K562 (cell line): ENCODE measurements at regions not wholly inside any gene's neighbourhood (a gene's known extent, or its start where the extent isn't known, plus 50 kb on each side); places are given as distances from the start of the nearest gene placed in this dataset.

Experiments
- DNMT1 ChIP-seq: fragments of 450-650 bp; IDR thresholded peaks from 2 replicates; pipeline ENCODE4 v1.6.1; 2016; ENCODE audit warnings: antibody characterized with exemption, mild to moderate bottlenecking
- E2F1 ChIP-seq: sonication (generic); formaldehyde crosslinking; IDR thresholded peaks from 2 replicates; pipeline ENCODE4 v1.8.1; 2023; ENCODE audit warnings: mild to moderate bottlenecking, missing genetic modification reagents, moderate library complexity
- E2F4 ChIP-seq: sonication (generic); formaldehyde crosslinking; IDR thresholded peaks from 2 replicates; pipeline ENCODE4 v1.8.0; 2022; ENCODE audit warnings: mild to moderate bottlenecking, low read depth, missing genetic modification reagents
- JUN ChIP-seq, 2 experiments: sonication (generic) in 1 of 2; formaldehyde crosslinking in 1 of 2; IDR thresholded peaks; 2 replicates each; pipeline versions ENCODE4 v1.6.1 to v1.8.0; 2012 to 2022; ENCODE audit warnings: borderline replicate concordance in 2 of 2, mild to moderate bottlenecking in 2 of 2, improper control_type of control experiment in 1 of 2, low read depth in 1 of 2, low read length in 1 of 2, missing genetic modification reagents in 1 of 2
- NFE2L1 ChIP-seq: fragments of 450-650 bp; IDR thresholded peaks from 2 replicates; pipeline ENCODE4 v1.6.1; 2016; ENCODE audit warnings: missing genetic modification characterization, low read depth, mild to moderate bottlenecking, missing compliant biosample characterization, moderate library complexity, borderline replicate concordance
- POLR2H ChIP-seq: IDR thresholded peaks from 2 replicates; pipeline ENCODE4 v1.6.1; 2016; ENCODE audit warnings: missing genetic modification characterization, low read depth, mild to moderate bottlenecking, control low read depth, missing compliant biosample characterization, moderate library complexity
- POLR3A ChIP-seq: IDR thresholded peaks from 2 replicates; pipeline ENCODE4 v1.6.1; 2011; ENCODE audit warnings: borderline replicate concordance, mild to moderate bottlenecking, moderate library complexity; ENCODE audit not compliant: insufficient read length, insufficient read depth; ENCODE audit errors: extremely low read depth
- RBM17 ChIP-seq: fragments of 200-400 bp; formaldehyde crosslinking; IDR thresholded peaks from 2 replicates; pipeline ENCODE4 v1.6.1; 2017; ENCODE audit warnings: low read depth, mild to moderate bottlenecking, low read length, borderline replicate concordance
- RHOXF2B ChIP-seq: fragments of 250-450 bp; sonication (Bioruptor Pico); conservative IDR thresholded peaks from 2 replicates; pipeline ENCODE4 v1.5.1; 2021
- SREBF2 ChIP-seq: sonication (generic); formaldehyde crosslinking; IDR thresholded peaks from 2 replicates; pipeline ENCODE4 v1.4.0; 2020; ENCODE audit warnings: mild to moderate bottlenecking, missing genetic modification reagents
- TBL1XR1 ChIP-seq, 2 experiments: IDR thresholded peaks; 2 replicates each; pipeline ENCODE4 v1.6.1; 2012; ENCODE audit warnings: improper control_type of control experiment in 2 of 2, low read length in 2 of 2, mild to moderate bottlenecking in 1 of 2
- ZBED1 ChIP-seq: IDR thresholded peaks from 2 replicates; pipeline ENCODE4 v1.6.1; 2014
- ZFP36 ChIP-seq: fragments of 150-350 bp; IDR thresholded peaks from 2 replicates; pipeline ENCODE4 v1.6.1; 2018; ENCODE audit warnings: low read length, low read depth; ENCODE audit not compliant: partially characterized antibody
- ZNF584 ChIP-seq: fragments of 200-800 bp; sonication (Bioruptor generic); IDR thresholded peaks from 2 replicates; pipeline ENCODE4 v1.6.1; 2016; ENCODE audit warnings: low read depth, mild to moderate bottlenecking, missing genetic modification characterization, missing compliant biosample characterization
- ZSCAN32 ChIP-seq: fragments of 450-650 bp; formaldehyde crosslinking; IDR thresholded peaks from 2 replicates; pipeline ENCODE4 v1.4.0; 2020; ENCODE audit warnings: mild to moderate bottlenecking, moderate library complexity
- TF ChIP-seq, protein P1 (sequence below): fragments of 450-650 bp; formaldehyde crosslinking; IDR thresholded peaks from 2 replicates; pipeline ENCODE4 v1.4.0; 2020; ENCODE audit warnings: mild to moderate bottlenecking, mixed read lengths
- TF ChIP-seq, protein P2 (sequence below): sonication (generic); formaldehyde crosslinking; IDR thresholded peaks from 2 replicates; pipeline ENCODE4 v1.8.1; 2023; ENCODE audit warnings: mild to moderate bottlenecking, missing genetic modification reagents
- TF ChIP-seq, protein P3 (sequence below): fragments of 250-450 bp; sonication (Bioruptor Pico); IDR thresholded peaks from 2 replicates; pipeline ENCODE4 v1.9.0; 2021; ENCODE audit warnings: mild to moderate bottlenecking, inconsistent platforms
- TF ChIP-seq, protein P4 (sequence below): sonication (generic); formaldehyde crosslinking; IDR thresholded peaks from 2 replicates; pipeline ENCODE4 v1.8.1; 2023; ENCODE audit warnings: mild to moderate bottlenecking, missing genetic modification reagents

GRCh38 chr6:100118301-100118700, 124.3 kb upstream of the MCHR2 start (continued):
- TF ChIP-seq, protein P1, sequence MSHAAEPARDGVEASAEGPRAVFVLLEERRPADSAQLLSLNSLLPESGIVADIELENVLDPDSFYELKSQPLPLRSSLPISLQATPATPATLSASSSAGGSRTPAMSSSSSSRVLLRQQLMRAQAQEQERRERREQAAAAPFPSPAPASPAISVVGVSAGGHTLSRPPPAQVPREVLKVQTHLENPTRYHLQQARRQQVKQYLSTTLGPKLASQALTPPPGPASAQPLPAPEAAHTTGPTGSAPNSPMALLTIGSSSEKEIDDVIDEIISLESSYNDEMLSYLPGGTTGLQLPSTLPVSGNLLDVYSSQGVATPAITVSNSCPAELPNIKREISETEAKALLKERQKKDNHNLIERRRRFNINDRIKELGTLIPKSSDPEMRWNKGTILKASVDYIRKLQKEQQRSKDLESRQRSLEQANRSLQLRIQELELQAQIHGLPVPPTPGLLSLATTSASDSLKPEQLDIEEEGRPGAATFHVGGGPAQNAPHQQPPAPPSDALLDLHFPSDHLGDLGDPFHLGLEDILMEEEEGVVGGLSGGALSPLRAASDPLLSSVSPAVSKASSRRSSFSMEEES (CRISPR knock-in tag) = peak; percentile 63
- TF ChIP-seq DNMT1 (no peak), POLR2H (tag) (no peak), E2F1 (CRISPR knock-in tag) (no peak), ZNF584 (no peak), TBL1XR1 (IDR thresholded peaks at IDR 0.05; ENCODE audit: low read length in 2 of 2) (no peak), E2F4 (no peak), SREBF2 (CRISPR knock-in tag) (no peak), POLR3A (no peak), ZSCAN32 (CRISPR knock-in tag) (no peak), ZFP36 (no peak), RHOXF2B (CRISPR knock-in tag) (no peak), NFE2L1 (tag) (no peak), ZBED1 (no peak), JUN (IDR thresholded peaks at IDR 0.05; ENCODE audit: borderline replicate concordance, low read depth, low read length) (no peak), JUN (CRISPR knock-in tag; IDR thresholded peaks at IDR 0.05; ENCODE audit: borderline replicate concordance) (no peak), RBM17 (no peak)
- TF ChIP-seq, protein P2, sequence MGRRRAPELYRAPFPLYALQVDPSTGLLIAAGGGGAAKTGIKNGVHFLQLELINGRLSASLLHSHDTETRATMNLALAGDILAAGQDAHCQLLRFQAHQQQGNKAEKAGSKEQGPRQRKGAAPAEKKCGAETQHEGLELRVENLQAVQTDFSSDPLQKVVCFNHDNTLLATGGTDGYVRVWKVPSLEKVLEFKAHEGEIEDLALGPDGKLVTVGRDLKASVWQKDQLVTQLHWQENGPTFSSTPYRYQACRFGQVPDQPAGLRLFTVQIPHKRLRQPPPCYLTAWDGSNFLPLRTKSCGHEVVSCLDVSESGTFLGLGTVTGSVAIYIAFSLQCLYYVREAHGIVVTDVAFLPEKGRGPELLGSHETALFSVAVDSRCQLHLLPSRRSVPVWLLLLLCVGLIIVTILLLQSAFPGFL (CRISPR knock-in tag) = no peak
- TF ChIP-seq, protein P3, sequence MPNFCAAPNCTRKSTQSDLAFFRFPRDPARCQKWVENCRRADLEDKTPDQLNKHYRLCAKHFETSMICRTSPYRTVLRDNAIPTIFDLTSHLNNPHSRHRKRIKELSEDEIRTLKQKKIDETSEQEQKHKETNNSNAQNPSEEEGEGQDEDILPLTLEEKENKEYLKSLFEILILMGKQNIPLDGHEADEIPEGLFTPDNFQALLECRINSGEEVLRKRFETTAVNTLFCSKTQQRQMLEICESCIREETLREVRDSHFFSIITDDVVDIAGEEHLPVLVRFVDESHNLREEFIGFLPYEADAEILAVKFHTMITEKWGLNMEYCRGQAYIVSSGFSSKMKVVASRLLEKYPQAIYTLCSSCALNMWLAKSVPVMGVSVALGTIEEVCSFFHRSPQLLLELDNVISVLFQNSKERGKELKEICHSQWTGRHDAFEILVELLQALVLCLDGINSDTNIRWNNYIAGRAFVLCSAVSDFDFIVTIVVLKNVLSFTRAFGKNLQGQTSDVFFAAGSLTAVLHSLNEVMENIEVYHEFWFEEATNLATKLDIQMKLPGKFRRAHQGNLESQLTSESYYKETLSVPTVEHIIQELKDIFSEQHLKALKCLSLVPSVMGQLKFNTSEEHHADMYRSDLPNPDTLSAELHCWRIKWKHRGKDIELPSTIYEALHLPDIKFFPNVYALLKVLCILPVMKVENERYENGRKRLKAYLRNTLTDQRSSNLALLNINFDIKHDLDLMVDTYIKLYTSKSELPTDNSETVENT = no peak
- TF ChIP-seq, protein P4, sequence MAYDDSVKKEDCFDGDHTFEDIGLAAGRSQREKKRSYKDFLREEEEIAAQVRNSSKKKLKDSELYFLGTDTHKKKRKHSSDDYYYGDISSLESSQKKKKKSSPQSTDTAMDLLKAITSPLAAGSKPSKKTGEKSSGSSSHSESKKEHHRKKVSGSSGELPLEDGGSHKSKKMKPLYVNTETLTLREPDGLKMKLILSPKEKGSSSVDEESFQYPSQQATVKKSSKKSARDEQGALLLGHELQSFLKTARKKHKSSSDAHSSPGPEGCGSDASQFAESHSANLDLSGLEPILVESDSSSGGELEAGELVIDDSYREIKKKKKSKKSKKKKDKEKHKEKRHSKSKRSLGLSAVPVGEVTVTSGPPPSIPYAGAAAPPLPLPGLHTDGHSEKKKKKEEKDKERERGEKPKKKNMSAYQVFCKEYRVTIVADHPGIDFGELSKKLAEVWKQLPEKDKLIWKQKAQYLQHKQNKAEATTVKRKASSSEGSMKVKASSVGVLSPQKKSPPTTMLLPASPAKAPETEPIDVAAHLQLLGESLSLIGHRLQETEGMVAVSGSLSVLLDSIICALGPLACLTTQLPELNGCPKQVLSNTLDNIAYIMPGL (CRISPR knock-in tag) = no peak
